Karpas-422 (cell line): ENCODE measurements at regions not wholly inside any gene's neighbourhood (a gene's known extent, or its start where the extent isn't known, plus 50 kb on each side); places are given as distances from the start of the nearest gene placed in this dataset.

ENCODE experiments used
- DNase-seq: peaks from one replicate; pipeline ENCODE4 v3.0.0-alpha.2; 2015
- H2AFZ ChIP-seq: fragments of 200-600 bp; sonication (generic); 2 replicates; pipeline ENCODE4 v1.6.1; 2014; ENCODE audit warnings: antibody characterized with exemption, low read length, mixed read lengths
- H3K27ac ChIP-seq: fragments of 200-600 bp; sonication (generic); 2 replicates; pipeline ENCODE4 v1.5.1; 2014; ENCODE audit warnings: mild to moderate bottlenecking, low read length, moderate library complexity
- H3K27me3 ChIP-seq: fragments of 200-600 bp; sonication (generic); 2 replicates; pipeline ENCODE4 v1.6.1; 2014; ENCODE audit warnings: low read length, mixed read lengths
- H3K36me3 ChIP-seq: fragments of 200-600 bp; sonication (generic); 2 replicates; pipeline ENCODE4 v1.6.1; 2014; ENCODE audit warnings: low read length, mixed read lengths; ENCODE audit not compliant: insufficient read depth
- H3K4me1 ChIP-seq: fragments of 200-600 bp; sonication (generic); 2 replicates; pipeline ENCODE4 v1.6.1; 2014; ENCODE audit warnings: mild to moderate bottlenecking, low read length, mixed read lengths
- H3K4me2 ChIP-seq: fragments of 200-600 bp; sonication (generic); 2 replicates; pipeline ENCODE4 v1.6.1; 2014; ENCODE audit warnings: low read length, low read depth, mild to moderate bottlenecking; ENCODE audit not compliant: poor library complexity, severe bottlenecking
- H3K4me3 ChIP-seq: fragments of 200-600 bp; sonication (generic); 2 replicates; pipeline ENCODE4 v1.5.1; 2014; ENCODE audit warnings: mild to moderate bottlenecking, antibody characterized with exemption, low read length, mixed read lengths
- H3K79me2 ChIP-seq: fragments of 200-600 bp; sonication (generic); 2 replicates; pipeline ENCODE4 v1.6.1; 2014; ENCODE audit warnings: mild to moderate bottlenecking, low read length, mixed read lengths
- H3K9ac ChIP-seq: fragments of 200-600 bp; sonication (generic); 2 replicates; pipeline ENCODE4 v1.6.0; 2014; ENCODE audit warnings: low read length
- H3K9me2 ChIP-seq: fragments of 200-600 bp; sonication (generic), shearing (Covaris generic); replicated peaks from 2 replicates; pipeline ENCODE4 v1.6.0; 2014; ENCODE audit warnings: mild to moderate bottlenecking, low read length, moderate library complexity; ENCODE audit not compliant: insufficient read depth
- H3K9me3 ChIP-seq: fragments of 300-700, 200-600 bp; sonication (generic); 2 replicates; pipeline ENCODE4 v1.6.1; 2014; ENCODE audit warnings: low read length, mixed read lengths
- H4K20me1 ChIP-seq: fragments of 200-600 bp; sonication (generic); 2 replicates; pipeline ENCODE4 v1.6.1; 2014; ENCODE audit warnings: mild to moderate bottlenecking, antibody characterized with exemption, low read length, low read depth; ENCODE audit not compliant: insufficient read depth

GRCh38 chr10:7028809-7029166 is 382.0 kb downstream of the SFMBT2 start:
- Histone ChIP-seq H3K27ac (no peak overlapping the region), H3K4me1 (no peaks in the 10 kb centered on the region), H3K9me2 (no peaks in the 10 kb centered on the region), H3K9ac (no peak overlapping the region), H3K27me3 (no peaks in the 10 kb centered on the region), H3K36me3 (no peaks in the 10 kb centered on the region), H4K20me1 (no peaks in the 10 kb centered on the region), H3K4me3 (no peak overlapping the region), H3K9me3 (no peaks in the 10 kb centered on the region), H3K79me2 (no peaks in the 10 kb centered on the region), H2AFZ (no peak overlapping the region), H3K4me2 (no peak overlapping the region)
- DNase-seq = no peak

- no peaks in the 10 kb centered on the region for H4K20me1 ChIP-seq
- no peak overlapping the region for H3K4me3 ChIP-seq
- H3K9me3 ChIP-seq = no peaks in the 10 kb centered on the region
- H3K27ac ChIP-seq = no peak overlapping the region
- no peak overlapping the region for H2AFZ ChIP-seq
- no peak for DNase-seq
- no peak overlapping the region for H3K4me2 ChIP-seq
- no peaks in the 10 kb centered on the region for H3K79me2 ChIP-seq
- no peaks in the 10 kb centered on the region for H3K27me3 ChIP-seq
- no peaks in the 10 kb centered on the region for H3K9me2 ChIP-seq
- no peaks in the 10 kb centered on the region for H3K36me3 ChIP-seq
- H3K4me1 ChIP-seq = no peaks in the 10 kb centered on the region
- H3K9ac ChIP-seq = no peak overlapping the region
These were observed 382.7 kb downstream of the SFMBT2 start for GRCh38 chr10:7027913-7028808.

GRCh38 chr10:7027237-7027912 is 383.5 kb downstream of the SFMBT2 start:
- Histone ChIP-seq H3K9me2 (no peaks in the 10 kb centered on the region), H3K9ac (no peak overlapping the region), H3K79me2 (no peaks in the 10 kb centered on the region), H3K4me1 (no peaks in the 10 kb centered on the region), H2AFZ (no peak overlapping the region), H3K4me3 (no peak overlapping the region), H3K27me3 (no peaks in the 10 kb centered on the region), H3K9me3 (no peaks in the 10 kb centered on the region), H3K4me2 (no peak overlapping the region), H3K36me3 (no peaks in the 10 kb centered on the region), H4K20me1 (no peaks in the 10 kb centered on the region), H3K27ac (no peak overlapping the region)
- no peak for DNase-seq

- Histone ChIP-seq H3K27ac (no peak overlapping the region), H3K36me3 (no peaks in the 10 kb centered on the region), H3K79me2 (no peaks in the 10 kb centered on the region), H3K9me3 (no peaks in the 10 kb centered on the region), H3K9me2 (no peaks in the 10 kb centered on the region), H3K9ac (no peak overlapping the region), H3K4me1 (no peaks in the 10 kb centered on the region), H3K4me2 (no peak overlapping the region), H2AFZ (no peak overlapping the region), H3K27me3 (no peaks in the 10 kb centered on the region), H4K20me1 (no peaks in the 10 kb centered on the region), H3K4me3 (no peak overlapping the region)
- no peak for DNase-seq
These were observed 384.0 kb downstream of the SFMBT2 start for GRCh38 chr10:7026818-7027217.

- DNase-seq = no peak
- no peaks in the 10 kb centered on the region for H3K79me2 ChIP-seq
- H3K27me3 ChIP-seq = no peaks in the 10 kb centered on the region
These were observed 385.5 kb downstream of the SFMBT2 start for GRCh38 chr10:7025296-7025695.

GRCh38 chr10:7015457-7015856 is 395.4 kb downstream of the SFMBT2 start:
- Histone ChIP-seq H3K36me3 (no peaks in the 10 kb centered on the region), H3K9me3 (no peaks in the 10 kb centered on the region), H3K4me2 (no peak overlapping the region), H4K20me1 (no peaks in the 10 kb centered on the region), H2AFZ (no peak overlapping the region), H3K9ac (no peak overlapping the region), H3K4me3 (no peak overlapping the region), H3K79me2 (no peaks in the 10 kb centered on the region), H3K9me2 (no peaks in the 10 kb centered on the region), H3K27me3 (no peaks in the 10 kb centered on the region), H3K27ac (no peak overlapping the region), H3K4me1 (no peaks in the 10 kb centered on the region)
- DNase-seq = no peak

More at GRCh38 chr10:7025296-7025695, 385.5 kb downstream of the SFMBT2 start:
- no peak overlapping the region for H3K27ac ChIP-seq
- H2AFZ ChIP-seq = no peak overlapping the region
- H3K9ac ChIP-seq = no peak overlapping the region
- H3K9me2 ChIP-seq = no peaks in the 10 kb centered on the region
- H3K4me3 ChIP-seq = no peak overlapping the region
- no peaks in the 10 kb centered on the region for H3K9me3 ChIP-seq
- H4K20me1 ChIP-seq = no peaks in the 10 kb centered on the region
- H3K4me2 ChIP-seq = no peak overlapping the region
- H3K36me3 ChIP-seq = no peaks in the 10 kb centered on the region
- H3K4me1 ChIP-seq = no peaks in the 10 kb centered on the region

GRCh38 chr10:7014721-7015120 is 396.1 kb downstream of the SFMBT2 start:
- H3K79me2 ChIP-seq = no peaks in the 10 kb centered on the region
- H3K36me3 ChIP-seq = no peaks in the 10 kb centered on the region
- no peaks in the 10 kb centered on the region for H3K9me3 ChIP-seq
- H3K9me2 ChIP-seq = no peaks in the 10 kb centered on the region
- no peak for DNase-seq
- H3K27me3 ChIP-seq = no peaks in the 10 kb centered on the region
- H3K4me1 ChIP-seq = no peaks in the 10 kb centered on the region
- no peak overlapping the region for H3K27ac ChIP-seq
- H4K20me1 ChIP-seq = no peaks in the 10 kb centered on the region
- no peak overlapping the region for H3K9ac ChIP-seq
- H3K4me3 ChIP-seq = no peak overlapping the region
- no peak overlapping the region for H3K4me2 ChIP-seq
- H2AFZ ChIP-seq = no peak overlapping the region

- Histone ChIP-seq H3K9me3 (no peaks in the 10 kb centered on the region), H3K27ac (no peak overlapping the region), H4K20me1 (no peaks in the 10 kb centered on the region), H3K79me2 (no peaks in the 10 kb centered on the region), H3K4me1 (no peaks in the 10 kb centered on the region), H3K4me3 (no peak overlapping the region), H3K27me3 (no peaks in the 10 kb centered on the region), H3K9me2 (no peaks in the 10 kb centered on the region), H3K9ac (no peak overlapping the region), H2AFZ (no peak overlapping the region), H3K4me2 (no peak overlapping the region), H3K36me3 (no peaks in the 10 kb centered on the region)
- no peak for DNase-seq
These were observed 398.8 kb downstream of the SFMBT2 start for GRCh38 chr10:7011994-7012393.
